Lung (tissue), 11 donors: ENCODE measurements at regions not wholly inside any gene's neighbourhood (a gene's known extent, or its start where the extent isn't known, plus 50 kb on each side); places are given as distances from the start of the nearest gene placed in this dataset.

ENCODE experiments used
- ATAC-seq: fragments of 200-7000 bp; cut with Tn5 transposase; one replicate; pipeline ENCODE4 v1.9.1; 2020; ENCODE audit warnings: moderate number of reproducible peaks; ENCODE audit not compliant: insufficient read depth, low FRiP score
- DNase-seq, 3 donors: peaks; one replicate each; pipeline ENCODE4 v3.0.0-alpha.2; 2013 to 2017
- H3K27ac ChIP-seq, 2 donors: one replicate each; pipeline ENCODE4 v1.5.1; 2013; ENCODE audit warnings: mild to moderate bottlenecking in 2 of 2, moderate library complexity in 2 of 2, control low read depth in 1 of 2, inconsistent platforms in 1 of 2, low read depth in 1 of 2, low read length in 1 of 2
- H3K27me3 ChIP-seq, 3 donors: one replicate each; pipeline ENCODE4 v1.5.1; 2013; ENCODE audit warnings: low read length in 2 of 3; ENCODE audit not compliant: control insufficient read depth in 3 of 3, insufficient read depth in 3 of 3
- H3K36me3 ChIP-seq, 4 donors: one replicate each; pipeline ENCODE4 v1.5.1; 2013; ENCODE audit warnings: low read length in 4 of 4, mild to moderate bottlenecking in 1 of 4, moderate library complexity in 1 of 4; ENCODE audit not compliant: control insufficient read depth in 4 of 4, insufficient read depth in 4 of 4
- H3K4me1 ChIP-seq, 5 donors: one replicate each; pipeline ENCODE4 v1.5.1; 2013; ENCODE audit warnings: low read length in 5 of 5, mild to moderate bottlenecking in 2 of 5, moderate library complexity in 1 of 5; ENCODE audit not compliant: control insufficient read depth in 5 of 5, insufficient read depth in 5 of 5
- H3K4me3 ChIP-seq: one replicate; pipeline ENCODE4 v1.5.1; 2013; ENCODE audit warnings: mild to moderate bottlenecking, control low read depth, moderate library complexity
- H3K9ac ChIP-seq, 2 donors: one replicate each; pipeline ENCODE4 v1.5.1; 2013; ENCODE audit warnings: low read length in 2 of 2, control low read depth in 1 of 2; ENCODE audit not compliant: insufficient read depth in 1 of 2
- H3K9me3 ChIP-seq, 4 donors: one replicate each; pipeline ENCODE4 v1.5.1; 2013; ENCODE audit warnings: low read length in 3 of 4, mild to moderate bottlenecking in 1 of 4, moderate library complexity in 1 of 4; ENCODE audit not compliant: control insufficient read depth in 4 of 4, insufficient read depth in 3 of 4
- CTCF ChIP-seq: IDR thresholded peaks from 2 replicates; pipeline ENCODE4 v1.5.1; 2012; ENCODE audit warnings: mild to moderate bottlenecking; ENCODE audit errors: control extremely low read depth, extremely low read depth
- WGBS, 2 donors: extraction: QIAGEN DNeasy Blood & Tissue Kit; methylation state at CpG; one replicate each; pipeline ENCODE4 v1.1.7; 2013; 5-methylcytosine and 5-hydroxymethylcytosine counted together
- donor health status: control.
- donor health status: control.
- donor health status: Bipolar disorder and iron deficiency.
- donor health status: healthy.
- donor health status: DM: yes; HTN: yes; CAD: no.

GRCh38 chr3:98697225-98697624 lies 65.9 kb upstream of the ST3GAL6 start:
- H3K9ac ChIP-seq, result no peak overlapping the region
- no peaks in the 10 kb centered on the region for H3K27me3 ChIP-seq
- H3K9me3 ChIP-seq, result no peaks in the 10 kb centered on the region
- no peaks in the 10 kb centered on the region for H3K4me1 ChIP-seq
- no peak for DNase-seq
- no peak overlapping the region for H3K27ac ChIP-seq
- no peaks in the 10 kb centered on the region for H3K36me3 ChIP-seq
- WGBS, 2 donors, result 88 to 90% methylated on average over 2 of the region's 2 CpGs
- ATAC-seq, result no peak
- no peak overlapping the region for H3K4me3 ChIP-seq
- no peak for TF ChIP-seq CTCF

- Histone ChIP-seq H3K36me3 (no peaks in the 10 kb centered on the region), H3K4me3 (no peak overlapping the region), H3K27me3 (no peaks in the 10 kb centered on the region), H3K27ac (no peak overlapping the region), H3K9ac (no peak overlapping the region), H3K9me3 (no peaks in the 10 kb centered on the region), H3K4me1 (no peaks in the 10 kb centered on the region)
- ATAC-seq (no peak), DNase-seq (no peak)
- 90 to 91% methylated on average over 2 of the region's 2 CpGs for WGBS, 2 donors
- no peak for TF ChIP-seq CTCF
Measured at GRCh38 chr3:98699132-98699531, 64.0 kb upstream of the ST3GAL6 start.

GRCh38 chr3:98701071-98701675 lies 62.0 kb upstream of the ST3GAL6 start:
- ATAC-seq (no peak), DNase-seq (no peak)
- Histone ChIP-seq H3K36me3 (no peaks in the 10 kb centered on the region), H3K4me1 (no peaks in the 10 kb centered on the region), H3K4me3 (no peak overlapping the region), H3K27me3 (no peaks in the 10 kb centered on the region), H3K9ac (no peak overlapping the region), H3K27ac (no peak overlapping the region), H3K9me3 (no peaks in the 10 kb centered on the region)
- 28 to 50% methylated on average over 2 of the region's 2 CpGs for WGBS, 2 donors
- no peak for TF ChIP-seq CTCF

GRCh38 chr3:98702166-98702565 lies 61.0 kb upstream of the ST3GAL6 start:
- ATAC-seq (no peak), DNase-seq (no peak)
- Histone ChIP-seq H3K27me3 (no peaks in the 10 kb centered on the region), H3K36me3 (no peaks in the 10 kb centered on the region), H3K9ac (no peak overlapping the region), H3K9me3 (no peaks in the 10 kb centered on the region), H3K4me1 (no peaks in the 10 kb centered on the region), H3K27ac (no peak overlapping the region), H3K4me3 (no peak overlapping the region)
- no peak for TF ChIP-seq CTCF
- 75 to 86% methylated on average over 4 of the region's 4 CpGs for whole genome bisulfite sequencing, 2 donors
